Keratinocyte (primary cell): ENCODE measurements at regions not wholly inside any gene's neighbourhood (a gene's known extent, or its start where the extent isn't known, plus 50 kb on each side); places are given as distances from the start of the nearest gene placed in this dataset.

Experiments used
- DNase-seq: peaks from one replicate; pipeline ENCODE4 v3.0.0-alpha.2; 2011; ENCODE audit warnings: low read depth, missing footprints, low spot score
- FAIRE-seq: peaks from 2 replicates; lab custom pipeline; 2011; peaks lifted over from hg19 to GRCh38; lab: Jason Lieb, UNC
- H2AFZ ChIP-seq: 2 replicates; pipeline ENCODE4 v1.6.0; 2012; ENCODE audit warnings: low read length, control low read depth, inconsistent platforms; ENCODE audit not compliant: control insufficient read depth
- H3K27ac ChIP-seq: 2 replicates; pipeline ENCODE4 v1.5.1; 2011; ENCODE audit warnings: low read length; ENCODE audit not compliant: control insufficient read depth, insufficient read depth
- H3K27me3 ChIP-seq: 3 replicates; pipeline ENCODE4 v1.6.0; 2011; ENCODE audit warnings: low read length; ENCODE audit not compliant: control insufficient read depth, insufficient read depth; ENCODE audit errors: extremely low read depth
- H3K36me3 ChIP-seq, 2 experiments: 2 replicates in 1 of 2; 3 replicates in 1 of 2; pipeline ENCODE4 v1.5.1; 2011; ENCODE audit warnings: low read length in 2 of 2, mild to moderate bottlenecking in 1 of 2; ENCODE audit not compliant: control insufficient read depth in 2 of 2, insufficient read depth in 2 of 2; ENCODE audit errors: extremely low read depth in 1 of 2
- H3K4me1 ChIP-seq: 3 replicates; pipeline ENCODE4 v1.5.1; 2011; ENCODE audit warnings: low read length; ENCODE audit not compliant: control insufficient read depth, insufficient read depth; ENCODE audit errors: extremely low read depth
- H3K4me2 ChIP-seq: 3 replicates; pipeline ENCODE4 v1.6.0; 2011; ENCODE audit warnings: low read depth, low read length; ENCODE audit not compliant: control insufficient read depth, insufficient read depth; ENCODE audit errors: extremely low read depth
- H3K4me3 ChIP-seq, 3 experiments: fragments of 200-600 bp in 1 of 3; sonication (generic) in 1 of 3; 2 replicates in 2 of 3; 3 replicates in 1 of 3; pipeline ENCODE4 v1.5.1; 2011 to 2016; ENCODE audit warnings: low read length in 3 of 3, mild to moderate bottlenecking in 3 of 3, control low read depth in 2 of 3, inconsistent platforms in 1 of 3, low read depth in 1 of 3, mixed read lengths in 1 of 3, mixed run types in 1 of 3, moderate library complexity in 1 of 3; ENCODE audit not compliant: control insufficient read depth in 2 of 3, insufficient read depth in 2 of 3; ENCODE audit errors: extremely low read depth in 1 of 3
- H3K79me2 ChIP-seq: 2 replicates; pipeline ENCODE4 v1.6.0; 2012; ENCODE audit warnings: low read length; ENCODE audit not compliant: control insufficient read depth, insufficient read depth
- H3K9ac ChIP-seq: 3 replicates; pipeline ENCODE4 v1.6.0; 2011; ENCODE audit warnings: low read length; ENCODE audit not compliant: control insufficient read depth, insufficient read depth; ENCODE audit errors: extremely low read depth
- H3K9me1 ChIP-seq: 3 replicates; pipeline ENCODE4 v1.6.0; 2011; ENCODE audit warnings: low read length; ENCODE audit not compliant: control insufficient read depth, insufficient read depth; ENCODE audit errors: extremely low read depth
- H3K9me3 ChIP-seq: 2 replicates; pipeline ENCODE4 v1.5.1; 2012; ENCODE audit warnings: low read depth, low read length; ENCODE audit not compliant: control insufficient read depth
- H4K20me1 ChIP-seq: 3 replicates; pipeline ENCODE4 v1.6.0; 2011; ENCODE audit warnings: low read length; ENCODE audit not compliant: control insufficient read depth, insufficient read depth; ENCODE audit errors: extremely low read depth
- CTCF ChIP-seq, 3 experiments: IDR thresholded peaks in 1 of 3; conservative IDR thresholded peaks in 1 of 3; optimal IDR thresholded peaks in 1 of 3; 2 replicates in 2 of 3; 3 replicates in 1 of 3; pipeline versions ENCODE3 to v1.5.1; 2011; ENCODE audit warnings: low read length in 3 of 3, mild to moderate bottlenecking in 3 of 3, moderate library complexity in 2 of 3, control low read depth in 1 of 3, inconsistent platforms in 1 of 3; ENCODE audit not compliant: insufficient read depth in 2 of 3; ENCODE audit errors: extremely low read depth in 1 of 3
- EZH2 ChIP-seq: IDR thresholded peaks from one replicate; pipeline ENCODE4 v1.6.1; 2012; ENCODE audit warnings: inconsistent platforms, mild to moderate bottlenecking, low read length, moderate library complexity
- dilution Hi-C: fragments of 300-500 bp; cut with MboI; formaldehyde crosslinking; loops from one replicate; pipeline ENCODE4 v1.7.0; 2020; ENCODE audit warnings: low sequenced_read_pairs; ENCODE audit not compliant: extremely low pct_ligation_motif_present

DNA sequence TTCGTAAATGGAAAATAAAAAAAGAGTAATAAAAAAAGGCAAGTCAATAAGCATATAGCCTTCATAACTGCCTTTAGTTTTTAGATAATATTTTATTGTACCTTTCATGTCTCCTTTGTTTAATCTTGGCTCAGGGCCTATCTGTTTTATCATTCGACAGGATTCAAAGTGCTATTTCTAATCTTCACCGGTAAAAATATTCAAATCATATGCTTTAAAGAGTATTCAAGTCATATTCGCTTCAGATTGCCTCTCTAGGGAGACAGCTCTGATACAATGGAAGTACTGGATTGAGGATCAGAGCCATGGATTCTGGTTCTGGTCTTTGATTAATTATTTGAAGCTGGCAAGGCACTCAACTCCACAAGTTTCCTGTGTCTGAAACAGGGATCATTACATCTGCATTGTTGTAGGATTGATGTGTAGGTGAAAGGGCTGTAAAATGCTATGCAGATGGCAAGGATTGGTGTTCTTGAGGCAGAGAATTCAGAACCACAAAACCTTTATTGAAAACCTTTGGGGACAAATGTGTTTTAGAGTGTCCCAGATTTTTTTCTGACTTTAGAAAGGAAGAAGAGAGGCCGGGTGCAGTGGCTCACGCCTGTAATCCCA lies 84.3 kb upstream of the RAPH1 start:
- H3K4me3 ChIP-seq, result no peak overlapping the region
- no peak for TF ChIP-seq EZH2
- no peak for TF ChIP-seq CTCF (optimal IDR thresholded peaks at IDR 0.05 in 1 of 3, IDR thresholded peaks at IDR 0.05 in 1 of 3, conservative IDR thresholded peaks at IDR 0.05 in 1 of 3; ENCODE audit: extremely low read depth in 1 of 3, insufficient read depth in 2 of 3, low read length in 3 of 3)
- FAIRE-seq, result no peak
- no peaks in the 10 kb centered on the region for H3K79me2 ChIP-seq
- H3K27ac ChIP-seq, result no peak overlapping the region
- H3K9ac ChIP-seq, result no peak overlapping the region
- H4K20me1 ChIP-seq, result no peaks in the 10 kb centered on the region
- H3K9me3 ChIP-seq, result no peaks in the 10 kb centered on the region
- H3K4me1 ChIP-seq, result no peaks in the 10 kb centered on the region
- no peak for DNase-seq
- no peaks in the 10 kb centered on the region for H3K9me1 ChIP-seq
- H2AFZ ChIP-seq, result no peak overlapping the region
- no peaks in the 10 kb centered on the region for H3K27me3 ChIP-seq
- dilution Hi-C loops, result no loop called here
- no peak overlapping the region for H3K4me2 ChIP-seq
- no peaks in the 10 kb centered on the region for H3K36me3 ChIP-seq

GRCh38 chr2:203621981-203622515 lies 84.4 kb upstream of the CD28 start:
- dilution Hi-C loops, result no loop called here
- FAIRE-seq, result no peak
- H3K9me1 ChIP-seq, result no peaks in the 10 kb centered on the region
- no peak overlapping the region for H3K4me3 ChIP-seq
- no peaks in the 10 kb centered on the region for H3K9me3 ChIP-seq
- H4K20me1 ChIP-seq, result no peaks in the 10 kb centered on the region
- H3K79me2 ChIP-seq, result no peaks in the 10 kb centered on the region
- H3K27me3 ChIP-seq, result no peaks in the 10 kb centered on the region
- H2AFZ ChIP-seq, result no peak overlapping the region
- no peak overlapping the region for H3K9ac ChIP-seq
- H3K27ac ChIP-seq, result no peak overlapping the region
- TF ChIP-seq EZH2, result no peak
- no peak for TF ChIP-seq CTCF (optimal IDR thresholded peaks at IDR 0.05 in 1 of 3, IDR thresholded peaks at IDR 0.05 in 1 of 3, conservative IDR thresholded peaks at IDR 0.05 in 1 of 3; ENCODE audit: extremely low read depth in 1 of 3, insufficient read depth in 2 of 3, low read length in 3 of 3)
- DNase-seq, result no peak
- H3K36me3 ChIP-seq, result no peaks in the 10 kb centered on the region
- H3K4me2 ChIP-seq, result no peak overlapping the region
- H3K4me1 ChIP-seq, result no peaks in the 10 kb centered on the region
